ENCODE measurements at regions not wholly inside any gene's neighbourhood (a gene's known extent, or its start where the extent isn't known, plus 50 kb on each side); places are given as distances from the start of the nearest gene placed in this dataset.

DNA sequence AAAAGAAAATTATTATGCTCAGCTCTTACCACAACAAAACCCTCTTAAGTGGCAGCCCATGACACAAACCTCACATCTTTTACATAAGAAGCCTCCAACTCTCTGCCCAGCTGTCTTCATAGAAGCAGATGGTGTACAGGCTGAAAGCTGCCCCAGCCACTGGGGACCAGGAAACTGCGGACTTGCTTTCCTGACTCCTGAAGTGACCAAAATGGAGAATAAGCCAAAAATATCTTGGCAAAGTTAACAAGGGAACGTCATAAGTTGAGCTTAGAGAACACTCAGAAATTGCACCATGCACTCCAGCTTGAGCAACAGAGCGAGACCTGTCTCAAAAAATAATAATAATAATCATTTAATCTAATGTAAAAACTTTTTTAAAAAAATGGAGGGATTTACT is 160.3 kb upstream of the CDYL start:
- no peak for DNase-seq (ENCODE audit: low read depth)

DNA sequence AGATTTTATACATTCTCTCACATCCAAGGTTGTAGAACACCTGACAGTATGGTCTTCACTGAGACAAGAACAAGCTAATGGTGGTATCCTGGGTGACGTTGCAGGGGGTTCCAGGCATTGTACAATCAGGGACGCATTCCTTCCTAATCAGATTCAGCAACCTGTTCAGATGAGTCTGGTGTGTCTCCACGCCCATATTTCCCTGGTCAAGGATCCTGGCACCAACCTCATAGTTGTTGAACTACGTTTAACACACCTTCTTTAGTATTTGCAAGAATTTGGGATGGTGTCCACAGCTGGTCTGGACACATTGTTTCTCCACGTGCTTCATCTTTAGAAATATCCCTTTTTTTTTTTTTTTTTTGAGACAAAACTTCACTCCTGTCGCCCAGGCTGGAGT is 161.0 kb upstream of the CDYL start:
- no peak for DNase-seq (ENCODE audit: low read depth)

GRCh38 chr6:4614637-4615036 is 161.6 kb upstream of the CDYL start:
- no peak for DNase-seq (ENCODE audit: low read depth)

DNA sequence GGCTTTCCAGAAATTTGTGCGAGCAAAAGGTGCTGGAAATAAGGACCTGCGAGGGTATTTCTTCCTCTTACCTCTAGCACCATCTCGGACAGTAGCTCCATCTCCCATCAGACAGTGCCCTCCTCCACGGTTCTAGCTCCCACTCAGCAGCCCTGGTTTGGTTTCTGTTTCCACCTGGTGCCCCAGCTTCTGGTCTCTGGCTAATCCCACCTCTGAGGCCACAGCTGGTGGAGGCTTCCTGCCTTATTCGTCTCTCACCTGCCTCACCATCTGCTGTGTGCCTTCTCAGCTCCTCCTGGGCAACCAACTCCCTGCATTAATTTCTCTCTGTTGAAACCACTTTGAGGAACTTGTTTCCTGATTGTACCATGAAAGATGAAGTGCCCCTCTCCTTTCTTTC is 162.4 kb upstream of the CDYL start:
- DNase-seq (ENCODE audit: low read depth), result no peak

- DNase-seq (ENCODE audit: low read depth), result no peak
These were observed 162.8 kb upstream of the CDYL start for GRCh38 chr6:4613381-4613780.

GRCh38 chr6:4612636-4613171 is 163.5 kb upstream of the CDYL start:
- no peak for DNase-seq (ENCODE audit: low read depth)

GRCh38 chr6:4611429-4612129 is 164.6 kb upstream of the CDYL start:
- DNase-seq (ENCODE audit: low read depth), result no peak

DNA sequence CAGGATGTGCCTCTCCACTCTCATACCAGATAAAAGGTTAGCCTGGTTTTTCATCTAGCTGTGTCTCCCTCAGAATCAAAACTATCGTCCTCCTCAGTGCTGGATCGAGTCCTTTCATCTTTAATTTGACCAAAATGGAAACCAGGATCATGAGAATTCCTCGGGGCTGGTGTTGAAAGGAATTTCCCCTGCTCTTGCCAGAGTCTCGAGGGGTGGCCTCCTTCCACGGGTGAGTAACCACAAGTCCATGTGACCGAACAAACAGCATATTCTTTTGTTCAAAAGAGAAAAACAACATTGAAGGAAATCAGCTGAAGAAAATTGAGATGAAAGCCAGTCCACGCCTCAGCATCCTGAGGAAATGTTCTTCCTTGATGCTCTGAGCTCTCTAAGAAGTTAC is 165.9 kb upstream of the CDYL start:
- DNase-seq (ENCODE audit: low read depth), result no peak

DNA sequence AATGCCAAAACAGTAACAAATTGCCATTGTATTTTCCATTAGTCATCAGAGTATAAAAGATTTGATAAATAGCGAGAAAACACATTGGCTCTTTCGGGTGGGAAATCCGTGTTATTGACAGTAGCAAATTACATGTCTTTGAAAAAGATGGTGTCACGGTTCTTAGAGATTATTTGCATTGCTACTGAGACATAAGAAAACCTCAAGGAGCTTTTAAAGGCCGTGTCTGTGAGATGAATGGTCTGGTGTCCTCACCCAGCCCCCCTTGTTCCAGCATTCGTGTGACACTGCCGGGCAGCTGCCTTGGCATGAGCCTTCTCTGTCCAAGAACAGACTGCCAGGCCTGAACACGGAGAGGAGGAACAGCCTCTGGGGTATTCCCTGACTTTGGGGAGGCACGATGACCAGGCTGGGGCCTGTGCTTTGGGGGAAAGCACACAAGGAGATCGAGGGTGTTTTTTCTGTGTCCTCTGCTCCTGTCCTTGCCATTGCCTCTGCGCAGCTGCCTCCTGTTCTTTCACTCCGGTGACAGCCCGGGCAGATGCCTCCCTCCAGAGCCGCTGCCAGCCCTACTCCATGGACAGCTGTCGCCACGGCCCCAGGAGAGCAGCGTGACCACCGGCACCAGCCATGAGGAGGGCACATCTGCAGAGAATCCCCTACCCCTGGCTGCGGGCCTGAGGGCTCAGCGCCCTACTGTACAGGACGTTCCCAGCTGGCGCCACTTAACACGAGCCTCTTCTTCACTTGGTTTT is 167.7 kb upstream of the CDYL start:
- DNase-seq (ENCODE audit: low read depth), result no peak

DNA sequence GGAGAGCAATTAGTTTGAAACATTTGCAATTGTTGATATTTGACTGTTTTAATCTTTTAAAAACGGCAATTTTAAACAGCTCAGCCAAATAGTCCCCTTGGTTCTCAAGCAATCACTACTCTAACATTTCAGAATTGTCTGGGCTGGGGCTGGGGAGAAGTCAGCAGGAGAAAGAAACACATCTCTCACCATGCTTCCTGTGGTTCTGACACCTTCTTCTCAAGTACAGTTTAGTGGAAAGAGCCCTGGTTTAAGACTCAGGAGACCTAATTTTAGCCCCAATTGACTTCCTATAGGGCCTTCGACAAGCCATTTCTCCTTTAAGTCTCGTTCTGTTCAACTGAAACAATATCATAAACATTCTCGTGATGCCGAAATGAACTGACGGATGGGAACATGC is 168.4 kb upstream of the CDYL start:
- no peak for DNase-seq (ENCODE audit: low read depth)

DNA sequence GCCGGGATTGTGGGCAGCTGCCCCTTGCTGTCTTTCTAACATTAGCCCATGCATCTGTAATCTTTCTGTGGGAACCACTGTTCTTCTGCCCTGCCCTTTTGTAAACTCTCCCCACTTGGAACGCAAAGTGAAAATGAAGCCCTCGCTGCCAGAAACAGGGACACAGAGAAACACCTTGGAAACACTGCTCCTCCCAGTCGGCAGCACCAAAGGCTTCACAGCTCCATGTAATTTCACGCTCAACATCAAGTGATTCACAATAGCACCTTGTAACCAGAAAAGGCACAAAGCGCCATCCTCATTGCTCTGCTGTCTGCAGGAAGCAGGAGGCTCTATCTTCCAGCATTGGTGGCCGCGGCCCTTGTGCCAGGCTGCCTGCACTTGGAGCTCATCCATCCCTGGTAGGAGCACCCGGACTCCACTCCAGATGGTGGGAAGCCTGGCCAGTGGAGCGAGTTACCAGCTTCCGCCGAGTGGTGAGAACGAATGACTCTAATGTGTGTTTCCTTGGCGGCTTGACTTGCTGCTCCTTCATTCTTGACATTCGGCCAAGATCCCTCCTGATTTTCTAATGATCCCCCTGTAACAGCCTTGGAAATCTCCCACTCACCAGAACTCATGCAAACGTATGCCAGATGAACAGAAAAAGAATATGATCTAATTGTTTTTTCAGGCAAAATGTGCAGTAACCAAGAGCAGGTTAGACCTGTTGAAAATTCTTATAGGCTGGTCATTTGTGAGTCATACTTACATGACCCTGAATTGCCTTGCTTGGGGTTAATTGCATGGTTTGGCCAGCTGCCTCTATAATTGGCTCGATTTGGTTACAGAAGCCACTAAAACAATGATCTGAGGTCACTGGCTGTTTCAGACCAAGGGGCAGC is 169.1 kb upstream of the CDYL start:
- DNase-seq (ENCODE audit: low read depth), result peak; percentile 72

DNA sequence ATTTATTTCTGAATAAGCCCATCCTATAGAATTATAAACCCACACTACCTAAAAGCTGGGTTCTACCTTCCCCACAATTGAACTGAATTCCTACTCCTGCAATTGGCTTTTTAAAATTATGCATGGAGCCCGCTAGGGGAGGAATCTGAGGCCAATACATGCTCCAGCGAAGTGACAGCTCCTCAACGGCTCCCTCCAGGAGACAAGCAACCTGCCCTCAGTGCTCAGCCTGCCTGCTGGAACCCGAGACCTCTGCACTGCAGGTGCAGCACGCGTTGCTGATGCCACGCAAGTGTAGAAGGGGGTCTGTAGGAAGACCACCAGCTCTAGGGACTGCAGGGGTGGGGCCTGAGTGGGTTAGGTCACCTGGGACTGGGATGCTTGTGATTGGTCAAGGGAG is 170.2 kb upstream of the CDYL start:
- no peak for DNase-seq (ENCODE audit: low read depth)

DNA sequence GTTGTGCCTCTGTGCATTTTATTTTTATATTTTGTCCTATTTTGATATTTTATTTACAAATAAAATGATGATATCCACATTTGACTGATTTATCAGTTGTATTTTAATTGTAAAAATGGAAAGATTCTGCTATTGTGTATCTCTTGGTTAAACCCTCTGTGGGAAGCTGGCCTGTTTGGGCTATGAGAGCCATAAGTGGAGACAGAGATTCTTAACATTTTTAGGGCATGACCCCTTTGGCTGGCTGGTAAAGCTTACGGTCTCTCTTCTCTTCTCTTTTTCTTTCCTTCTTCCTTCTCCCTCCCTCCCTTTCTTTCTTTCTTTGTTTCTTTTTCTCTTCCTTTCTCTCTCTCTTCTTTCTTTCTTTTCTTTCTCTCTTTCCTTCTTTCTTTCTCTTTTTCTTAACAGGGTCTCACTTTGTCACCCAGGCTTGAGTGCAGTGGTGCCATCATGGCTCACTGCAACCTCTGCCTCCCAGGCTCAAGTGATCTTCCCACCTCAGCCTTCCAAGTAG is 172.3 kb upstream of the CDYL start:
- DNase-seq (ENCODE audit: low read depth), result no peak

GRCh38 chr6:4603291-4603690 is 172.9 kb upstream of the CDYL start:
- DNase-seq (ENCODE audit: low read depth), result peak; percentile 89

DNA sequence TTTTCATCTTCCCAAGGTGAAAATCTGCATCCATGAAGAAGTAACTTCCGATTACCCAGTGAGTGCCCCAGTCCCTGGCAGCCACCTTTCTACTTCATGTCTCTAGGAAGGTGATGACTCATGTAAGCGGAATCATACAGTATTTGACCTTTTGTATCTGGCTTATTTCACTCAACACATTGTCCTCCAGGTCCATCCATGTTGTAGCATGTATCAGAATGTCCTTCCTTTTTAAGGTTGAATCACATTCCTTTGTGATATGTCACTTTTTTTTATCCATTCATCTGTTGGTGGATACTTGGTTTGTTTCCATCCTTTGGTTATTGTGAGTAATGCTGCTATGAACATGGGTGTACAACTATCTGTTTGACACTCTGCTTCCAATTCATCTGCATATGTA is 176.3 kb upstream of the CDYL start:
- DNase-seq (ENCODE audit: low read depth), result peak; percentile 89

DNA sequence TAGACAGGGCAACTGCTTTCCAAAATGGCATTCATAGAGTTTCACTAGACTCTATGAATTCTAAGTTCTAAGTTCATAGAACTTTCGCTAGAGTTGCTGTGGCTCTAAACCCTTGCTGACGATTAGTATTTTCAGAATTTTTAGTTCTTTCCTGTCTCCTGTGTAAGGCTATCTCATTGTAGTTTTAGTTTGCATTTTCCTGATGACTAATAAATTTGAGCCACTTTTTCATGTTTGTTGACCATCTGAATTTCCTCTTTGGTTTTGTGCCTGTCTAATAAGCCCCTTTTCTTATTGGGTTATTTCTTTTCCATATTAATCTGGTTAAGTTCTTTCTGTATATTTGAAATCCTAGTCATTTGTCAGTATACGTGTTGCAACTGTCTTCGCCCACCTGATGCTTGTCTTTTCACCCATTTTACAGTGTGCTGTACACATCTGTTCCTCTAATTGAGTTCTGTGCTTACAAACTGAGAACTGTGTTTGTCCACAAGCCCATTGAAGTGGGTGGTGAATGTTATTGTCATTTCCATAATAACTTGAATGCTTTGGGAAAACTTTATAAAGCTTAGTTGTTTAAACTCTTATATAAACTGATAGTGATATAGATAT is 177.7 kb upstream of the CDYL start:
- no peak for DNase-seq (ENCODE audit: low read depth)

DNA sequence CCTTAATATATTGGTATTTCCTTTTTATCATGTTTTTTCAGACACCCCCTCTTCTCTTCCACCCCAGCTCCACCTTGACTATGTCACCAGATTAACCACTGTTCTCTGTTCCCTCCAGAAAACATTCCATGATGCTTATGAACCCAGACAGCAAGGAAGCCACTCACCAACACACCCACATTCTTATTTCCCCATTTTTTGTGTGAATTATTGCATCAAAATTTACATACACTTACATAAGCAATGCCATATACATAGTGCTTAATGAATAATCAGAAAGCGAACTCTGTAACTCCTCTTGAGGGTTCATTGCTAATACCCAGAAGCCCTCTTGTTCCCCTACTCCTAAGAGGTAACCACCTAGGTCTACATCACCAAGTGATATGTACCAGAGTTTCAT is 182.3 kb upstream of the CDYL start:
- no peak for DNase-seq (ENCODE audit: low read depth)

DNA sequence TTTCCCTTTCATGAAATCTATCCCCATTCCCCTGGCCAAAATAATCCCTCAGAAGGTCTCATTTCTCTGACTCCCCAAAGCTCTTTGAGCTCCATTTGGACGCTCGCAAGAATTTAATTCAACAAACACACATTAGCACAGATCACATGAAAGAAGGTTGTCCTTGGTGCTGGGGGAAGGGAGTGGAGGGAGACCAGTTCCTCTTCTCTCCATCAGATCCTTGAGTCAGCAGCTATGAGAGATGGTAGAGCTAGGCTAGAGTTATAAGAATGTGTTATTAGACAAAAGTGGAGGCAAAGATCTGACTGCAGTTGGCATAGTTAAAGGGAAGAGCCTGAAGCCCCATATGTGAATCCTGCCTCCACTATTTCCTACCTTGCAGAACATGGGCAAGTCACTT is 184.2 kb upstream of the CDYL start:
- no peak for DNase-seq (ENCODE audit: low read depth)

- no peak for DNase-seq (ENCODE audit: low read depth)
These were observed 185.0 kb upstream of the CDYL start for GRCh38 chr6:4591218-4591617.

GRCh38 chr6:4589295-4589694 is 186.9 kb upstream of the CDYL start:
- DNase-seq (ENCODE audit: low read depth), result no peak

GRCh38 chr6:4588581-4588980 is 187.6 kb upstream of the CDYL start:
- no peak for DNase-seq (ENCODE audit: low read depth)

- no peak for DNase-seq (ENCODE audit: low read depth)
These were observed 188.0 kb upstream of the CDYL start for GRCh38 chr6:4588163-4588562.
